Body of pancreas (tissue), 4 donors: ENCODE measurements at regions not wholly inside any gene's neighbourhood (a gene's known extent, or its start where the extent isn't known, plus 50 kb on each side); places are given as distances from the start of the nearest gene placed in this dataset.

Experiments used
- POLR2A ChIP-seq, 3 donors: fragments of 450-650 bp; IDR thresholded peaks; one replicate each; pipeline ENCODE4 v1.6.1; 2016; ENCODE audit warnings: antibody characterized with exemption in 3 of 3, mild to moderate bottlenecking in 2 of 3
- TF ChIP-seq, protein P1 (sequence below), 7 experiments: fragments of 450-650 bp in 4 of 7; fragments of 200-600 bp in 3 of 7; sonication (generic) in 3 of 7; IDR thresholded peaks; one replicate each; pipeline ENCODE4 v1.5.1; 2016 to 2019; ENCODE audit warnings: antibody characterized with exemption in 7 of 7

DNA sequence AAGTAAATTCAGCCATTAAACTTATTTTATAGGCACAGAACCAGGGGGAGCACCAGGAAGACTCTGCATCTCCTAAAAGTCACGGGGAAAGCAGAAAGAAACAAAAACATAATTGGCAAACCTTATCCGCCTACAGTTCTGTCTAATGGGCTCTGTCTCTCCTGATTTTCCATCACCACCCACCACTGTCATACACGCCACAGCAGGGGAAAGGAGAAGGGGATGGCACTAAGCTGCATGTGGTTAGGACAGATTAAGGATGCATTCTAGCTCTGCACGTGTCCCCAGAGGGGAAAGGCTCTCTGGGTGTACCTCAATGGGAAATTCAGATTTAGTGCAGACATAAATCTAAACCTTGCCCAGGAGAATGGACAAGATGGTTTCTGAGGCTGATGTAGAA, 359.8 kb downstream of the TMEM114 start:
- TF ChIP-seq, protein P1, sequence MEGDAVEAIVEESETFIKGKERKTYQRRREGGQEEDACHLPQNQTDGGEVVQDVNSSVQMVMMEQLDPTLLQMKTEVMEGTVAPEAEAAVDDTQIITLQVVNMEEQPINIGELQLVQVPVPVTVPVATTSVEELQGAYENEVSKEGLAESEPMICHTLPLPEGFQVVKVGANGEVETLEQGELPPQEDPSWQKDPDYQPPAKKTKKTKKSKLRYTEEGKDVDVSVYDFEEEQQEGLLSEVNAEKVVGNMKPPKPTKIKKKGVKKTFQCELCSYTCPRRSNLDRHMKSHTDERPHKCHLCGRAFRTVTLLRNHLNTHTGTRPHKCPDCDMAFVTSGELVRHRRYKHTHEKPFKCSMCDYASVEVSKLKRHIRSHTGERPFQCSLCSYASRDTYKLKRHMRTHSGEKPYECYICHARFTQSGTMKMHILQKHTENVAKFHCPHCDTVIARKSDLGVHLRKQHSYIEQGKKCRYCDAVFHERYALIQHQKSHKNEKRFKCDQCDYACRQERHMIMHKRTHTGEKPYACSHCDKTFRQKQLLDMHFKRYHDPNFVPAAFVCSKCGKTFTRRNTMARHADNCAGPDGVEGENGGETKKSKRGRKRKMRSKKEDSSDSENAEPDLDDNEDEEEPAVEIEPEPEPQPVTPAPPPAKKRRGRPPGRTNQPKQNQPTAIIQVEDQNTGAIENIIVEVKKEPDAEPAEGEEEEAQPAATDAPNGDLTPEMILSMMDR (IDR thresholded peaks at IDR 0.05): no peak
- TF ChIP-seq POLR2A (IDR thresholded peaks at IDR 0.05): no peak
